Cortex of kidney (tissue), 1 donor: ENCODE measurements at regions not wholly inside any gene's neighbourhood (a gene's known extent, or its start where the extent isn't known, plus 50 kb on each side); places are given as distances from the start of the nearest gene placed in this dataset.
"Not testable (repeated sequence)": the region's sequence is repeated elsewhere in the genome, so short reads cannot be mapped to it uniquely, and the experiment has no call there.

Experiments
- DNase-seq: peaks from one replicate; lab custom pipeline; 2025; lab: John Stamatoyannopoulos, UW

GRCh38 chrX:114087543-114087942 is 496.3 kb upstream of the HTR2C start:
- DNase-seq, result no peak

DNA sequence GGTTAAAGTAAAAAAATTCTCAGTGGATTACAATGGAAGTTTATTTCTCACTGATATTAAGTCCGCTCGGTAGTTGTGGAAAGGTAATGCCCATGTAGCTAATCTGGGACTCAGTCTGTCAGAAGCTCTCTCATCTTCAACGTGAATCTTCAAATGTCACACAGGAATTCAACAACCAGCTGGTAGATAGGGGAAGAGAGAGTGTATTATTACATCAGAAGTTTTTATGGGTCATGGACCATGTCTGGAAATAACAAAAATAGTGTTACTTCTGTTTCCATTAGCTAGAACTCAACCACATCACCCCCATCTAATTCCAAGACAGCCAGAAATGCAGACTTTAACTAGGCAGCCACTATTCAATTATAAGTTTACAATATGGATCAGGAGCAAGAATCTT is 506.1 kb upstream of the HTR2C start:
- DNase-seq, result no peak

DNA sequence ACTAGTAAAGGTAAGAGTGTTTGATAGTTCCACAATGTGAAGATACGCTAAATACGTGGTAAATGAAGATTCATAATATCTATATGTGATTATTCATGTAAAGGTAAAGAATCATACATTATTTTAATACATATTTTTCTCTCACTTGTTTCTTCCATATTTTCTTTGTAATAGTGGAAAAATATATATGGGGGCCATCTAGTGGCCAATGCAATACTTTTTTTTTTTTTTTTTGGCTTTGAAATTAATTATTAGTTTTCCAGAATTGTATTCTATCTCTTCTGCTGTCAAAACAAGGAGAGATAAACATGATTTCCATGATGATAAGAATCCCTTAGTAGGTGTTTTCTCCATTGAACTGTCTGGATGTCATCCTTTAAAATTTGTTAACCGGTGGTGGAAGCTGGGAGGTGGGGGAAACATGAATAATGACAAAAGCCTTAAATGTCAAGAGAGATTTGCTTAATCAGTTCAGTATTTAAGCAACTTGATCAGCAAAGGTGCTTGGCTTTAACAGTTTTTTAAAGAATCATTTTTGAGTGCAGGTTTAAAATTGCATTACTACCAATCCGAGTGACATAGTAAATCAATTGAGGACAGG is 508.7 kb upstream of the HTR2C start:
- no peak for DNase-seq

DNA sequence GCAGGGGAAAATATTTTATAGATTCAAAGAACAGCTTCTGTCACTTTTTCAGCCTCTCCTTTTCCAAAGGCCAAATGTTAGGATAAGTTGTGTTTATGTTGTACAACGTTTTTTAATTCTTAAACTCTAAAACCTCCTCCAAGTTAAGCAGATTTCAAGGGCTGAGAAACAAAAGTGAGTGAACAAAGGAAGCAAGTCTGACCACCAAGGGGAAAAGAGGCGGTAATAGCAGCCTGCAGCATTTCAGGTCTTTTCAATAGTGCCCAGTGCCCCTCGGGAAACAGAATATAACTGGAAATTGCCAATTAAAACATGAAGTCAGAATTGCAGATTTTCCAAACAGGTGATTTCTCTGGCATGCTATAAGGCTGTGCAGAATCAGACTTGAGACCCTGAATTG is 510.0 kb upstream of the HTR2C start:
- DNase-seq, result no peak

DNA sequence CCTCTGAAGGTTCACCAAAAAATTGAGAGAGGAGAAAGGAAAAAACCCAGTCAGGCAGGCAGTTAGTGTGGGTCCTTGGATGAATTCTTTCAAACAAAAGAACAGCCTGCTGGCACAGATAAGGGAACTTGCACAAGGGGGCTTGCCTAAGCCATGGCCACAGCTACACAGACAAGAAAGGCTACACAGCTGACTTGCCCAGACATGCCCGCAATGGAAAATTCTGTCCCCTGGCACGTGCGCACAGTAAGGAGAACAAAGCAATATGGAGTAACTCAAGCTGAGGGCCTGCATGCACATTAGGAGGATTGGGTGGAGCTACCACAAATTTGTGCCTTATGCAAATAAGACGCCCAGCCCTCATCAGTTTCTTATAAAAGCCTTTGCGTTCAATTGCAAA is 512.5 kb upstream of the HTR2C start:
- DNase-seq, result no peak

DNA sequence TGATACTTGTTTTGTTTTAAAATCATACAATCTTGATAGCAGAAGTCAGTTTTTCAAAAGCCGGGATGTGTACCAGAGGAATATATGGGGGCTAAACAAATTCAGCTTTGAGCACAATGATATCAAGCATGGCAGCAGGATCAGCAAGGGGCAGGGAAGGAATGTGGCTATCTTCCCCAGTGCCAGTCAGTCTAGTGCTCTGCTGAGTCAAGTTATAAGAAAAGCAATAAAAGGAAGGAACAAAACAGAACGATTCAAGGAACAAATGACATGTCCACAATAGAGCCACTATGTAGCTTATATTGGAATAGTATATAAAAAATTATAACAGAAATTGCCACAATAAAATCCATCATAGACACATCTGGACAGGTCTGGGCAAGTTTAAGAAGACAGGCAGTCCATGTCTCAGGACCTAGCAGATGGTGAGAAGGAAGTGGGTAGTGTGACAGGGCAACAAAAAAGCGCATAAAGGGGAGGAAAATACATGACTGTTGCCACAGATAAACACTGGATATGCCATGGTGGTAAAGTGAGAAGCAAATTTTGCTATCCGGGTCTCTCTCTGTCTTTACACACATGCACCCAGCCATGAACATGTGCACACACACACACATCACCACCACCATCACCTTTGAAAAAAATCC is 518.2 kb upstream of the HTR2C start:
- no peak for DNase-seq

- no peak for DNase-seq
Observed at GRCh38 chrX:114061226-114061625, 522.7 kb upstream of the HTR2C start.

GRCh38 chrX:114058988-114059418 is 524.9 kb upstream of the HTR2C start:
- no peak for DNase-seq

- not testable (repeated sequence) for DNase-seq
Observed at GRCh38 chrX:114057422-114057821, 526.5 kb upstream of the HTR2C start.

GRCh38 chrX:114051667-114052315 is 532.1 kb upstream of the HTR2C start:
- no peak for DNase-seq

DNA sequence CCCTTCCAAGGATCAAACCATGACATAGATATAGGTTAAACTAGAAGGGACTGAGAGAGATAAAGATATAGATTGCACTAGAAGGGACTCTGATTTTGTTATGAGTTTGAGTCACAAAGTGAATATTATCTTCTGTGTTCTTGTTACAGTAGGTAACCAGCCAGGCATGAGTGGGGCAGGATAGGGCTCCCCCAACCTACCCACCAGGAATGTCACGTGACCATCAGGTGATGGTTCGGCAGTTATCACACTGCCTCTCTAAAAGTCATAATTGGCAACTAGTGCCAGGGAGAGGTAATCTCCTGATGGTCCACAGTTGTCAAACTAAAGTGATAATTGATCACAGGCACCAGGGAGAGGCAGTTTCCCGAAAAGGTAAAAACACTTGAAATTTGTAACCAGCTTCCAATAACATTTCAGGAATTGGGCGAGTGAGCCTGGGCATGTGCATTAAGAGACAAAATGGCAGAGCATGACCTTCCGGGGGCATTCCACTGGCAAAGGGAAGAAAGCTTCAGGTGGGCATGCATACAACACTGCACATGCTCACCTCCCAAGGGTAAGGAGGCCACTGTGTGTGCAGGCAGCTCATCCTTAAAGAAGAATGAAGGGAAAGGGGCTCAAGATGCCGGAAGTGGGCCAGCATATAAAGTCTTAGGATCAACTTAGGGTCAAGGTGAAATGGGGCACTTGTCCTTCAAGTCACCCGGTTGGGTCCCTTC is 533.6 kb upstream of the HTR2C start:
- DNase-seq, result no peak

DNA sequence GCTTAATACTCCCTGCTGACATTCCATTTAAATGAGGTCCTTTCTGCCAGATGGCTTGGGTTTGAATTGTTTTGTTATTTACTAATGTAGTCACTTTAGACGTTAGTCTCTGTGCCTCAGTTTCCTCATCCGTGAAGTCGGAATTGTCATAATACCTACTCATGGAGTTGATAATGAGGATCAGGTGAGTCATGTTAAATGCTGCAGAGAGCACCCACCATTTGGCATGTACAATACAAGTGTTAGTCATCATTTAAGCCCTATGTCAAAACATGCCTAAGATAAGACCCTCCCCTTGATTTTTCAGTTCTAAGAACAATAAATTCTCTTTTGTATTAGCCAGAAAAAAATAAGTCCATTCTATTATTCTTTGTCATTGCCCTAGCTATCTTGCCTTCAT is 534.8 kb upstream of the HTR2C start:
- no peak for DNase-seq

GRCh38 chrX:114047558-114047957 is 536.3 kb upstream of the HTR2C start:
- DNase-seq, result no peak

- no peak for DNase-seq
Observed at GRCh38 chrX:114046695-114047279, 537.1 kb upstream of the HTR2C start.

DNA sequence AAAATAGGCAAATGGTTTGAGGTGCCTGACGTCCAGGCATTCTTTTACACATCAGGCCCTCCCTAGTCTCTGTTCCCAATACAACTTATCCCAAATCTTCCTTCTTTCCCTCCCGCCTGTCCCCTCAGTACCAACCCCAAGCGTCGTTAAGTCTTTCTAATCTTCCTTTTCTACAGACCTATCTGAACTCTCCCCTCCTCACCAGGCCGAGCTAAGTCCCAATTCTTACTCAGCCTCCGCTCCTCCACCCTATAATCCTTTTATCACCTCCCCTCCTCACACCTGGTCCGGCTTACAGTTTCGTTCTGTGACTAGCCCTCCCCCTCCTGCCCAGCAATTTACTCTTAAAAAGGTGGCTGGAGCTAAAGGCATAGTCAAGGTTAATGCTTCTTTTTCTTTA is 542.4 kb upstream of the HTR2C start:
- DNase-seq, result not testable (repeated sequence)

DNA sequence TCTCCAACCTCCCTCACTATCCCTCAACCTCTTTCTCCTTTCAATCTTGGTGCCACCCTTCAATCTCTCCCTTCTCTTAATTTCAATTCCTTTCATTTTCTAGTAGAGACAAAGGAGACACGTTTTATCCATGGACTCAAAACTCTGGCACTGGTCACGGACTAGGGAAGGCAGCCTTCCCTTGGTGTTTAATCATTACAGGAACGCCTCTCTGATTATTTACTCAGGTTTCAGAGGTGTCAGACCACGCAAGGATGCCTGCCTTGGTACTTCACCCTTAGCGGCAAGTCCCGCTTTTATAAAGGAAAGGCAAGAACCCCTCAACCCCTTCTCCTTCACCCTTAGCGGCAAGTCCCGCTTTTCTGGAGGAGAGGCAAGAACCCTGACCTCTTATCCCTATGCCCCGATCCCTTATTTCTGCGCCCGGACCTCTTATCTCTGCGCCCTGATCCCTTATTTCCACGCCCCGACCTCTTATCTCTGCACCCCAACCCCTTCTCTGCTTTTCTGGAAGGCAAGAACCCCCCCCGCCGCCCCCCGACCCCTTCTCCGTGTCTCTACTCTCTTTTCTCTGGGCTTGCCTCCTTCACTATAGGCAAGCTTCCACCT is 543.1 kb upstream of the HTR2C start:
- not testable (repeated sequence) for DNase-seq

DNA sequence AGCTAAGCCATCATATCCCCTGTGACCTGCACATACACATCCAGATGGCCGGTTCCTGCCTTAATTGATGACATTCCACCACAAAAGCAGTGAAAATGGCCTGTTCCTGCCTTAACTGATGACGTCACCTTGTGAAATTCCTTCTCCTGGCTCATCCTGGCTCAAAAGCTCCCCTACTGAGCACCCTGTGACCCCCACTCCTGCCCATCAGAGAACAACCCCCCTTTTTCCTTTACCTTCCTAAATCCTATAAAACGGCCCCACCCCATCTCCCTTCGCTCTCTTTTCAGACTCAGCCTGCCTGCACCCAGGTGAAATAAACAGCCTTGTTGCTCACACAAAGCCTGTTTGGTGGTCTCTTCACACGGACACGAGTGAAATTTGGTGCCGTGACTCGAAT is 543.8 kb upstream of the HTR2C start:
- DNase-seq, result not testable (repeated sequence)

DNA sequence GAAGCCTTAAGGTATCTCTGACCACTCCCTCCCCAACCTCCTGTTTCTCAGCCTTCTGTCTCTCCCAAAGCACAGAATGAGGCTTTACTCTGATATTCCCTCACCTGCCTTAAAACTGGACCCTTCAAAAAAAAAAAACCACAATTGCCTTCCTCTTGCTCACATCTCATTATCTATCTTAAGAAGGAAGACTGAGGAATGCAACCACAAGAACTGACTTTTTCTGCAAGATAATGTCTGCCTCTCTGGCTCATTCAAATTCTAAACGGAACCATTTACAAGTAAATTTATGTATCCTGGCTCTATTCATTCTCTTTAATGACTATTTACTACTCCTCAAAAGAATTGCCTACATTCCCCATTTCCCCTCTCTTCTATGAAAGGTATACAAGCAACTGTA is 545.5 kb upstream of the HTR2C start:
- no peak for DNase-seq

GRCh38 chrX:114037515-114037914 is 546.4 kb upstream of the HTR2C start:
- DNase-seq, result no peak

DNA sequence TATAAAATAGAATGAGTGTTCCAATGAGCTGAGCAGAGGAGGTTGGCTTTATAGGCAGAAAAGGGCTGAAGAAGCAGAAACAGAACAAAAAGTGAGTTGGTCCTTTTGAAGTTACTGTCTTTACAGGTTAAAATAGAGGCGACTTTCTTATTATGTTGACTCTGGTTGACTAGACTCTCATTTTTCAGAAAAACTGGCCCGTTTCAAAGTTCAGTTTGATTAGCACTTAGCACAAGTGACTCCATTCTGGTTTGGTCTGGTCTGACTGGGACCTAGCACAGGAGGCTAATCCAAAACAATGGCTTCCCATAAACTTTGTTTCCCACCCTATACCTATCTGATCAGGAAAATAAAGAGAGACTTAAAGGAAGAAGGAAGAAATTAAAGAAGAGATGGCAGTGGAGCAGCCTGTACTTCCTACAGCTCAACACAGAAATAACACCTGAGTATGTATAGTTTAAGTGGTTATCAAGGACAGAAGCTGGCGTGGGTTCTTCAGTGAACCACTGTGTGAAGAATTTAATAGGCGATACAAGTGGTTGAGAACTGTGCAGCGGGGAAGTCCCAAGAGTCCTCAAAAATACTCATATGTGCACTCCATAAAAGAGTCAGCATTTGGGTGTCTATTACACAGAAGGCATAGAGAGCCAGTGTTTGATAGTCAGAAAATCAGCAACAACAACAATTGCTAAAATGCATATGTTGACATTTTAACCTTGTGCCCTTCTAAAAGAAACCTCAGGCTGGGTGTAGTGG is 554.8 kb upstream of the HTR2C start:
- no peak for DNase-seq

- DNase-seq, result no peak
Observed at GRCh38 chrX:114017086-114017485, 566.8 kb upstream of the HTR2C start.
